B cell (primary cell): ENCODE measurements at regions not wholly inside any gene's neighbourhood (a gene's known extent, or its start where the extent isn't known, plus 50 kb on each side); places are given as distances from the start of the nearest gene placed in this dataset.

Experiments used
- ATAC-seq: fragments of 200-7000 bp; cut with Tn5 transposase; one replicate; pipeline ENCODE4 v1.10.0; 2021; ENCODE audit warnings: low read depth, mild to moderate bottlenecking, moderate number of reproducible peaks, moderate library complexity
- CTCF ChIA-PET: fragments of 350-600 bp; sonication (Branson Sonifier 250); formaldehyde crosslinking; loops from one replicate; lab custom pipeline; 2021; ENCODE audit warnings: antibody characterized with exemption, inconsistent platforms; lab: Charles Lee
- POLR2A ChIA-PET: fragments of 350-600 bp; sonication (Branson Sonifier 250); formaldehyde crosslinking; loops from one replicate; lab custom pipeline; 2021; ENCODE audit warnings: antibody characterized with exemption; lab: Charles Lee
- DNase-seq: peaks from one replicate; pipeline ENCODE4 v3.0.0; 2013
- H2AFZ ChIP-seq: 2 replicates; pipeline ENCODE4 v1.6.1; 2012; ENCODE audit warnings: mild to moderate bottlenecking, low read depth, low read length; ENCODE audit not compliant: insufficient read depth, poor library complexity, severe bottlenecking
- H3K27ac ChIP-seq, 2 donors: 1 replicate in 1 of 2; 2 replicates in 1 of 2; pipeline ENCODE4 v1.5.1; 2012 to 2013; ENCODE audit warnings: low read length in 2 of 2, mild to moderate bottlenecking in 2 of 2, moderate library complexity in 1 of 2
- H3K27me3 ChIP-seq, 4 experiments: fragments of 200-600 bp in 1 of 4; sonication (generic) in 1 of 4; replicated peaks in 1 of 4; 1 replicate in 2 of 4; 2 replicates in 2 of 4; pipeline versions ENCODE4 v1.6.1 to v1.7.0; 2013 to 2016; ENCODE audit warnings: low read length in 3 of 4, mild to moderate bottlenecking in 2 of 4, mixed read lengths in 1 of 4, moderate library complexity in 1 of 4; ENCODE audit not compliant: insufficient read depth in 4 of 4, control insufficient read depth in 3 of 4; ENCODE audit errors: control extremely low read depth in 1 of 4
- H3K36me3 ChIP-seq, 2 experiments: replicated peaks in 1 of 2; 1 replicate in 1 of 2; 2 replicates in 1 of 2; pipeline versions ENCODE4 v1.6.1 to v1.7.1; 2013; ENCODE audit warnings: low read length in 1 of 2; ENCODE audit not compliant: insufficient read depth in 2 of 2, control insufficient read depth in 1 of 2; ENCODE audit errors: control extremely low read depth in 1 of 2, extremely low read depth in 1 of 2
- H3K4me1 ChIP-seq, 2 donors: fragments of 200-600 bp in 1 of 2; sonication (generic) in 1 of 2; 1 replicate in 1 of 2; 2 replicates in 1 of 2; pipeline versions ENCODE4 v1.5.1 to v1.6.1; 2013 to 2017; ENCODE audit warnings: low read length in 2 of 2; ENCODE audit not compliant: control insufficient read depth in 2 of 2, insufficient read depth in 2 of 2
- H3K4me2 ChIP-seq: replicated peaks from 2 replicates; pipeline ENCODE3; 2012; ENCODE audit warnings: mild to moderate bottlenecking, low read depth, low read length; ENCODE audit not compliant: poor library complexity, severe bottlenecking
- H3K4me3 ChIP-seq, 5 experiments: fragments of 200-600 bp in 1 of 5; sonication (generic) in 1 of 5; 1 replicate in 3 of 5; 2 replicates in 2 of 5; pipeline versions ENCODE4 v1.5.1 to v1.7.0; 2011 to 2016; ENCODE audit warnings: low read length in 4 of 5, mild to moderate bottlenecking in 4 of 5, low read depth in 2 of 5, control low read depth in 1 of 5, moderate library complexity in 1 of 5; ENCODE audit not compliant: insufficient read depth in 1 of 5; ENCODE audit errors: control extremely low read depth in 1 of 5, extremely low read depth in 1 of 5
- H3K79me2 ChIP-seq: fragments of 200-600 bp; sonication (generic); one replicate; pipeline ENCODE4 v1.6.0; 2016; ENCODE audit warnings: low read length; ENCODE audit not compliant: control insufficient read depth, insufficient read depth
- H3K9ac ChIP-seq: fragments of 200-600 bp; sonication (generic); 2 replicates; pipeline ENCODE4 v1.6.1; 2017; ENCODE audit warnings: mild to moderate bottlenecking, low read length, moderate library complexity
- H3K9me3 ChIP-seq, 3 donors: one replicate each; pipeline versions ENCODE4 v1.6.1 to v1.7.1; 2013; ENCODE audit warnings: low read length in 2 of 3; ENCODE audit not compliant: control insufficient read depth in 2 of 3, insufficient read depth in 1 of 3; ENCODE audit errors: control extremely low read depth in 1 of 3
- H4K20me1 ChIP-seq: 2 replicates; pipeline ENCODE4 v1.6.0; 2012; ENCODE audit warnings: mild to moderate bottlenecking, low read length; ENCODE audit not compliant: insufficient read depth, control insufficient read depth, poor library complexity, severe bottlenecking
- H3K27ac Mint-ChIP-seq: one replicate; pipeline ENCODE4 v1.8.0; 2021; ENCODE audit warnings: mixed read lengths
- H3K27me3 Mint-ChIP-seq: one replicate; pipeline ENCODE4 v1.8.0; 2021; ENCODE audit warnings: mixed read lengths
- H3K4me1 Mint-ChIP-seq: one replicate; pipeline ENCODE4 v1.8.0; 2021; ENCODE audit warnings: mixed read lengths
- H3K4me3 Mint-ChIP-seq: one replicate; pipeline ENCODE4 v1.8.0; 2021; ENCODE audit warnings: mixed read lengths
- H3K9me3 Mint-ChIP-seq: one replicate; pipeline ENCODE4 v1.8.0; 2022; ENCODE audit warnings: mixed read lengths; ENCODE audit not compliant: insufficient read depth
- CTCF ChIP-seq: fragments of 200-600 bp; IDR thresholded peaks from one replicate; pipeline ENCODE4 v1.8.0; 2022; ENCODE audit warnings: antibody characterized with exemption, mild to moderate bottlenecking
- EZH2 ChIP-seq: IDR thresholded peaks from 2 replicates; pipeline ENCODE4 v1.6.1; 2012; ENCODE audit warnings: borderline replicate concordance, low read depth, mild to moderate bottlenecking, moderate library complexity, low read length; ENCODE audit not compliant: insufficient read depth, poor library complexity, severe bottlenecking
- WGBS: methylation state at CpG from one replicate; pipeline ENCODE4 v1.1.5; 2013; ENCODE audit warnings: missing lambda C conversion rate; ENCODE audit not compliant: insufficient coverage; 5-methylcytosine and 5-hydroxymethylcytosine counted together
- intact Hi-C: fragments of 100-400 bp; cut with micrococcal nuclease; formaldehyde crosslinking; loops from one replicate; pipeline ENCODE4 v1.10.0; 2022

DNA sequence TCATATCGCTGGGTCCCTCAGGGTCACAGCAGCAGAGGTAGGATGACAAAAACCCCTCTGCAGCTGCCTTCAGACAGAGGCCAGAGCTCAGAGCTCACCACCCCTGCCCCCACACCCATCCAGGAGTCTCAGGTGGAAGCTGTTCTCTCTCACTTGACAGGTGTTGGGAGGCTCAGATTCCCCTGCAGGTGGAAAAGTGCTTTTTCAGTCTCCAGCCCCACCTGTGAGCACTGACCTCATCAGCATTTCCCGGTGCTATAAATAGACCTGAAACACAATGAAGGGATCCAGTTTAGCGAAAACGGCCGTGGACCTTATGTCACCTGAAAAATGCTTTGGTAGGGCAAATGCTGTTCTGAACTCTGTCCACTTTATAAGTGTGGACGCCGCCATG lies 254.9 kb downstream of the NDUFA10 start:
- Histone ChIP-seq H3K4me3 (no peak overlapping the region), H3K9ac (no peak overlapping the region), H3K27me3 (peaks cover 0 to 2% (median 0%) of the 10 kb centered on the region in 4 experiments), H3K4me2 (no peak overlapping the region), H3K27ac (no peak overlapping the region), H2AFZ (no peak overlapping the region), H4K20me1 (no peaks in the 10 kb centered on the region), H3K9me3 (peaks cover 0 to 20% (median 7%) of the 10 kb centered on the region in 3 donors), H3K79me2 (no peaks in the 10 kb centered on the region), H3K36me3 (no peaks in the 10 kb centered on the region), H3K4me1 (no peaks in the 10 kb centered on the region)
- no peak overlapping the region for H3K4me3 Mint-ChIP-seq
- H3K27me3 Mint-ChIP-seq, result peaks cover 20% of the 10 kb centered on the region
- intact Hi-C loops, result no loop called here
- 88% methylated on average over 7 of the region's 7 CpGs for WGBS
- ATAC-seq (no peak), DNase-seq (no peak)
- no peak overlapping the region for H3K27ac Mint-ChIP-seq
- no peaks in the 10 kb centered on the region for H3K9me3 Mint-ChIP-seq
- TF ChIP-seq EZH2 (no peak), CTCF (no peak)
- ChIA-PET CTCF (no interaction called here), POLR2A (no interaction called here)
- H3K4me1 Mint-ChIP-seq, result peaks cover 2% of the 10 kb centered on the region

DNA sequence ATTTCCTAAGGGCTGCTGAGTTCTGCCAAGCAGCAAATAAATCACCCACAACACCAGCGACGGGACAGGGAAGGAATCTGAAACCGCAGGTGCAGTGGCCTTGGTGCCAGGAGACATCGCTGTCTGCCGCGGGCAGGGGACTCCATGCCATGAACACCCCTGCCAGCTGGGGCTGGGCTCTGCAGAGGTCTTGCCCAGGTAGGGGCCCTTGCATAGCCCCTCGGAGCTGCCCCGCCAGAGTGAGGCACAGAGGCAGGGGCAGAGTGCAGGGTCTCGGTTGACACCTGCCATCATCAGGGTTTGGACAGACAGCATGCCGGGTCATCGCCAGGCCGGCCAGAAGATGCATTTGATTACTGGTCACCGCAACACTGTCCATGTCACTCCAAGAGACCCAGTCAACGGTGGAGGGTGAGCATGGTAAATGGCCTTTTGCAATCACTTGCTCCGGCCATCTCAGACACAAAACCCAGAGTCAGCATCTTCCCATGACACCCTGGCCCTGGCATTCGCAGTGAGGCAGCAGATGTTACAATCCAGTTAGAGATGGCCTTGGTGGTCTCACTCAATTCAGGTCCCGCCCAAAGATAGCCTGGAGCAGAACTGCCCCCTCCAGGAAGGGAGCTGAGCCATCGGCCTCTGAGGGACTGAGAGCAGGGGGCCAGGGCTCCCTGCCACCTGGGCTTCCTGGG lies 255.4 kb downstream of the NDUFA10 start:
- Mint-ChIP-seq H3K27ac (no peak overlapping the region), H3K4me1 (peaks cover under 1% of the 10 kb centered on the region), H3K4me3 (no peak overlapping the region), H3K27me3 (peaks cover 17% of the 10 kb centered on the region), H3K9me3 (no peaks in the 10 kb centered on the region)
- H3K4me2 ChIP-seq, result no peak overlapping the region
- no peaks in the 10 kb centered on the region for H3K79me2 ChIP-seq
- 52% methylated on average over 17 of the region's 18 CpGs for WGBS
- H4K20me1 ChIP-seq, result no peaks in the 10 kb centered on the region
- POLR2A ChIA-PET, result no interaction called here
- H3K4me1 ChIP-seq, result no peaks in the 10 kb centered on the region
- ATAC-seq (no peak), DNase-seq (no peak)
- no peak overlapping the region for H3K9ac ChIP-seq
- no peak overlapping the region for H3K4me3 ChIP-seq
- intact Hi-C loops, result no loop called here
- peaks cover 0 to 2% (median 0%) of the 10 kb centered on the region in 4 experiments for H3K27me3 ChIP-seq
- CTCF ChIA-PET, result no interaction called here
- peaks cover 0 to 20% (median 7%) of the 10 kb centered on the region in 3 donors for H3K9me3 ChIP-seq
- no peaks in the 10 kb centered on the region for H3K36me3 ChIP-seq
- no peak overlapping the region for H3K27ac ChIP-seq
- TF ChIP-seq EZH2, result no peak
- no peak overlapping the region for H2AFZ ChIP-seq
